Coronary artery (tissue), 2 donors: ENCODE measurements at regions not wholly inside any gene's neighbourhood (a gene's known extent, or its start where the extent isn't known, plus 50 kb on each side); places are given as distances from the start of the nearest gene placed in this dataset.

ENCODE experiments used
- DNase-seq: peaks from one replicate; pipeline ENCODE4 v3.0.0-alpha.2; 2017; ENCODE audit warnings: low spot score
- H3K27ac ChIP-seq, 2 donors: fragments of 200-600 bp; sonication (generic); one replicate each; pipeline ENCODE4 v1.5.1; 2016 to 2019
- H3K4me3 ChIP-seq: fragments of 200-600 bp; sonication (generic); 2 replicates; pipeline ENCODE4 v1.5.1; 2016; ENCODE audit warnings: mild to moderate bottlenecking, moderate library complexity
- CTCF ChIP-seq: fragments of 200-600 bp; sonication (generic); IDR thresholded peaks from one replicate; pipeline ENCODE4 v1.5.1; 2019; ENCODE audit warnings: antibody characterized with exemption

GRCh38 chr4:78691971-78692821 is 84.0 kb upstream of the BMP2K start:
- DNase-seq, result no peak
- no peak overlapping the region for H3K4me3 ChIP-seq
- no peak for TF ChIP-seq CTCF
- H3K27ac ChIP-seq, result no peak overlapping the region

DNA sequence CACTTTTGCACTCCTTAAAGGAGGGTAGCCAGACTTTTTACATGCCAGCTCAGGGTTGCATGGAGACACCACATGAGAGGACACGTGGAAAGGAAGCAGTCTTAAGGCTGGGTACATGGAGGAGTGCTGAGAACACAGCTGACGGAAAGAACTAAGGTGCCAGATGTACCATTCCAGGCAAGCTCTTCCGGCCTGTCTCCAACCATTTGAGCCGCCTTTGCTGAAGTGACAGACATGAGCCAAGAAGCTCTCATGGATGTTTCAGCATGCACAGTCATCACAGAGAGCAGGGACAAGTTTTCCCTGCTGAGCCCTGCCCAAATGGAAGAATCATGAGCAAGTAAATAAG is 83.4 kb upstream of the BMP2K start:
- Histone ChIP-seq H3K27ac (no peak overlapping the region), H3K4me3 (no peak overlapping the region)
- DNase-seq, result no peak
- no peak for TF ChIP-seq CTCF

- no peak for TF ChIP-seq CTCF
- DNase-seq, result no peak
- no peak overlapping the region for H3K27ac ChIP-seq
- H3K4me3 ChIP-seq, result no peak overlapping the region
Measured at GRCh38 chr4:78693777-78694456, 82.2 kb upstream of the BMP2K start.

DNA sequence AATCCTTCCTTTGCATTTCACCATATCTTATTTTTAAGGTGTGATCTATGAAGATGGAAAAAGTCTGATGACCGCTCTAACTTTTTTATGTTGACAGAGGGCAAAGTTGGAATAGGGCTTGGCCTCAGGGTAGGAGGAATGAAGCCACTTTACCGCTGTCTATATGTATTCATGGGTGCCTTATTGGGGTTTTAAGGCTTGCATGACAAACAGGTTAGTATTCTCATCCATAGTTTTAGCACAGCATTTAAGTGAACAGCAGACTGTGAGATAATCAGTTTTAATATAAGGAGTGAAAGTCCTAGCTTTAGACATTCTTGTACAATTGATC is 81.7 kb upstream of the BMP2K start:
- H3K27ac ChIP-seq, result no peak overlapping the region
- H3K4me3 ChIP-seq, result no peak overlapping the region
- TF ChIP-seq CTCF, result no peak
- no peak for DNase-seq

GRCh38 chr4:78695910-78696309 is 80.2 kb upstream of the BMP2K start:
- Histone ChIP-seq H3K4me3 (no peak overlapping the region), H3K27ac (no peak overlapping the region)
- no peak for DNase-seq
- TF ChIP-seq CTCF, result no peak

GRCh38 chr4:78703079-78703478 is 73.1 kb upstream of the BMP2K start:
- Histone ChIP-seq H3K27ac (no peak overlapping the region), H3K4me3 (no peak overlapping the region)
- no peak for DNase-seq
- TF ChIP-seq CTCF, result no peak

- Histone ChIP-seq H3K27ac (no peak overlapping the region), H3K4me3 (no peak overlapping the region)
- DNase-seq, result no peak
- no peak for TF ChIP-seq CTCF
Measured at GRCh38 chr4:78704317-78704716, 71.8 kb upstream of the BMP2K start.
